K562 (cell line): ENCODE measurements at regions not wholly inside any gene's neighbourhood (a gene's known extent, or its start where the extent isn't known, plus 50 kb on each side); places are given as distances from the start of the nearest gene placed in this dataset.

Experiments
- DACH1 ChIP-seq: fragments of 450-650 bp; IDR thresholded peaks from 2 replicates; pipeline ENCODE4 v1.6.1; 2018; ENCODE audit not compliant: partially characterized antibody
- SIN3A ChIP-seq, 2 experiments: fragments of 150-350 bp in 1 of 2; IDR thresholded peaks; 2 replicates each; pipeline ENCODE4 v1.6.1; 2011 to 2016; ENCODE audit warnings: borderline replicate concordance in 2 of 2, low read depth in 2 of 2, low read length in 2 of 2, mild to moderate bottlenecking in 2 of 2, moderate library complexity in 2 of 2; ENCODE audit not compliant: control insufficient read depth in 1 of 2
- SUPT5H ChIP-seq: fragments of 450-650 bp; IDR thresholded peaks from 2 replicates; pipeline ENCODE4 v1.6.1; 2016
- ZNF274 ChIP-seq: IDR thresholded peaks from 2 replicates; pipeline ENCODE4 v1.6.1; 2011; ENCODE audit warnings: low read depth, mild to moderate bottlenecking, low read length, moderate library complexity, borderline replicate concordance
- TF ChIP-seq, protein P1 (sequence below): sonication (generic); formaldehyde crosslinking; IDR thresholded peaks from 2 replicates; pipeline ENCODE4 v1.8.1; 2023; ENCODE audit warnings: mild to moderate bottlenecking, missing genetic modification reagents
- TF ChIP-seq, protein P2 (sequence below): sonication (generic); formaldehyde crosslinking; IDR thresholded peaks from 2 replicates; pipeline ENCODE4 v1.8.1; 2023; ENCODE audit warnings: mild to moderate bottlenecking, missing genetic modification reagents

DNA sequence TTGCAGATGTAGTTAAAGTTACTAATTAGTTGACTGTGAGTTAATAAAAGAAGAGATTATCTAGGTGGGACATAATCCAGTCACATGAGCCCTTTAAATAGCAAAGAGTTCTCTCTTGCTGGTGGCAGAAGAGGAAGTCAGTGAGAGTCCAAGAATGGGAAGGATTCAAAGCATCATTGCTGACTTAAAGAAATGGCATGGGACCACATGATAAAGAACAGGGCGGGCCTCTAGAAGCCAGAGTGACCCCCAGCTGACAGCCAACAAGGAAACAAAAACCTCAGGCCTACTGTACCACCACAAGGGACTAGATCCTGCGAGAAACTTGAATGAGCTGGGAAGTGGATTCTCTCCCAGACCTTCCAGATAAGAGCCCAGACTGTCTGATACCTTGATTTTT is 447.2 kb upstream of the CCDC54 start:
- TF ChIP-seq, protein P1, sequence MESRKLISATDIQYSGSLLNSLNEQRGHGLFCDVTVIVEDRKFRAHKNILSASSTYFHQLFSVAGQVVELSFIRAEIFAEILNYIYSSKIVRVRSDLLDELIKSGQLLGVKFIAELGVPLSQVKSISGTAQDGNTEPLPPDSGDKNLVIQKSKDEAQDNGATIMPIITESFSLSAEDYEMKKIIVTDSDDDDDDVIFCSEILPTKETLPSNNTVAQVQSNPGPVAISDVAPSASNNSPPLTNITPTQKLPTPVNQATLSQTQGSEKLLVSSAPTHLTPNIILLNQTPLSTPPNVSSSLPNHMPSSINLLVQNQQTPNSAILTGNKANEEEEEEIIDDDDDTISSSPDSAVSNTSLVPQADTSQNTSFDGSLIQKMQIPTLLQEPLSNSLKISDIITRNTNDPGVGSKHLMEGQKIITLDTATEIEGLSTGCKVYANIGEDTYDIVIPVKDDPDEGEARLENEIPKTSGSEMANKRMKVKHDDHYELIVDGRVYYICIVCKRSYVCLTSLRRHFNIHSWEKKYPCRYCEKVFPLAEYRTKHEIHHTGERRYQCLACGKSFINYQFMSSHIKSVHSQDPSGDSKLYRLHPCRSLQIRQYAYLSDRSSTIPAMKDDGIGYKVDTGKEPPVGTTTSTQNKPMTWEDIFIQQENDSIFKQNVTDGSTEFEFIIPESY (CRISPR knock-in tag): no peak
- TF ChIP-seq SIN3A (IDR thresholded peaks at IDR 0.05; ENCODE audit: borderline replicate concordance in 2 of 2, control insufficient read depth in 1 of 2, low read depth in 2 of 2, low read length in 2 of 2): no peak
- no peak for TF ChIP-seq ZNF274
- no peak for TF ChIP-seq SUPT5H
- TF ChIP-seq, protein P2, sequence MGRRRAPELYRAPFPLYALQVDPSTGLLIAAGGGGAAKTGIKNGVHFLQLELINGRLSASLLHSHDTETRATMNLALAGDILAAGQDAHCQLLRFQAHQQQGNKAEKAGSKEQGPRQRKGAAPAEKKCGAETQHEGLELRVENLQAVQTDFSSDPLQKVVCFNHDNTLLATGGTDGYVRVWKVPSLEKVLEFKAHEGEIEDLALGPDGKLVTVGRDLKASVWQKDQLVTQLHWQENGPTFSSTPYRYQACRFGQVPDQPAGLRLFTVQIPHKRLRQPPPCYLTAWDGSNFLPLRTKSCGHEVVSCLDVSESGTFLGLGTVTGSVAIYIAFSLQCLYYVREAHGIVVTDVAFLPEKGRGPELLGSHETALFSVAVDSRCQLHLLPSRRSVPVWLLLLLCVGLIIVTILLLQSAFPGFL: no peak
- no peak for TF ChIP-seq DACH1
